T follicular helper cell (primary cell): ENCODE measurements at regions not wholly inside any gene's neighbourhood (a gene's known extent, or its start where the extent isn't known, plus 50 kb on each side); places are given as distances from the start of the nearest gene placed in this dataset.

ENCODE experiments used
- DNase-seq: peaks from one replicate; pipeline ENCODE4 v3.0.0-alpha.2; 2020; ENCODE audit warnings: low read depth

DNA sequence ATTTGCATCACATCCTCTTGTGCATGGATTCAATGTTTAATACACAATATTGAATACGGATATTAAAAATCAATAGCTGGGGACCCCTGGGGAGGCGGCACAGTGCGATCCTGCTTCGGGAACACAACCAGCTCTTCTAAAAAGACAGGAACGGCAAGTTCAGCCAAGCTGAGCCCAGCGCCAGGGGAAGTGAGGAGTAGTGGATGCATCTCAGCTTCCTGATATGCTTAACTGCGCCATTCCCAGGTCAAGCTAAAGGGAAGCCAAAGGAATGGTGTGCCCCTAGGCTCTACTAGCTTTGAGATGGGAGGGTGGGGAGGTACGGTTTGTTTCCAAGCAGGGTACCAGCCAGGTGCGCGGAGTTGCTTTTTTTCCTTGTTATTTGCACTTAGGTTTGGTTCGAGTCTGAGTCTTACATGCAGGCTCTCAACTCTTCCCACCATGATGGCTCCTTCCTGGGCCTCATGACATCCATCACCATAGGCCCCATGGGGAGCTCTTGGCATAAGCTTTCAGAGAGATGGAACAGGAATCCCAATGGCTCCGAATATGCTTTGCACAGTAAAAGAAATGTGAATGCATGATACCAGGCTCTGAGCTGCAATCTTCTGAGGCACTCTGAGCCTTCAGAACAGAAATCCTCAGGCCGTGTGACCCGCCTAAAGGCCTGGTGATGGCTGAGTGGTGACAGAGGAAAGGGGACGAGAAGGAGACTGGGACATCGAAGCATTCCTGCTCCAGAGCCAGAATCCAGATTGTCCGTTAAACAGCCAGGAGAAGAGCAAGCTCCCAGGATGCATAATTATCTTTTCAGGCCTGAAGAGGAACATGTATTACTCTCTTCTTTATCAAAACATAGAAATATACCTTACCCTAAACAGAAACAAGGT is 51.8 kb upstream of the BCOR start:
- DNase-seq, result no peak

DNA sequence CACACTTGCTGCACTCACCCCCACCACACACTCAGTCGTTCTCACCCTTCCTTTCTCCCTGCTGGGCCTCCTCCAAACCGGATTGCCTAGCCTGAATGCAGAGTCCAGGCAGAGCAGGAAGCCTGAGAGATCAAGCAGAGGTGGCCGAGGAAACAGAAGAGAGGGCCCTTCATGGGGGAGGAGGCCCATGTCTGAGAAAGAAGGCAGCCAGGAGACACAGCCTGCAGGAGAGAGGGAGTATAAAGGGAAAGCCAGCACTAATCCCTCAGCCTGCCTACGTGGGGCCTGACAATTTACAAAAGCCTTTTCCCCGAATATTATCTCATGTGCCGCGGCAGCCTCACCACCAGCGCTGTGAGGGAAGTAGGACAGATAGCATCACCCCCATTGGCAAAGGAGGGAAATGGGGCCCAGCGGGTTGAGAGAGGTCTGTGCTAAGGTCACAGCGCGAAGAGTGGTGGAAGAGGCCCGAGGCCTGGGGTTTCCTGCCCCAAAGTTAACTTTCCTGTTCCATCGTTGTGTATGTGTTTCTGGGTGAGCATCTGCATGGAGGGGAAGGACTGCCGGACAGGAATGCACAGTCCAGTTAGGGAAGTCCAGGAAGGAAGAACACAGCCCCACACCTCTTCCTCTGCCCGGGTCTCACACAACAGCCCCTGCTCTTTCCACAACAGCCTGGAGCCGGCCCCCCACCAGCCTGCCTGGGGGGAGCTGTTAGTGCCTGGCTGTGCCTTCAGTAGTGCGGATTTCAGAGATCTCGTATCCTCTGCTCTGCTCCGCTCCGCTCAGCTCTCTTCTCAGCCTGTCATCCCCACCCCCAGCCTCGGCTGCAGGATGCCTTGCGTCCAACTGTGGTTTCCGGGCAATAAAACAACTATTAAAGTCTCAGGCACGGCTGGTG is 50.9 kb upstream of the BCOR start:
- no peak for DNase-seq

DNA sequence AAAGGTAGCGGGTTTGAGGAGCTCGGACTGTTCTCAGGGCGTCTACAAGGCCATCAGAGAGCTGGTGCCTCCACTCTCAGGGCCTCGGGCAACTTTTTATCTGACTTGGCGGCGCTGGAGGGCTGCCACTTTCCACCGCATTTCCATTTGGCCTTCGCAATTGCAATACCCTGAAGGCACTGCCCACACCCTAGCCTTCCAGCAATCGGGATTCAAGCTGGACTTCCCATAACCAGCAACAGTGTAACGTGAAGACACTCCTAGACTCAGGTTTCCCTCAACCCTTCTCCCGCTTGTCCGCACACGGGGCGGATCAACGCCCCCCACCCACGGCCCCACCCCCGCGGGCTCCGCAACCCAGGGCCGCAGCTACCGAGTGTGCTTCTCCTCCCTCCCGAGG is 50.2 kb upstream of the BCOR start:
- no peak for DNase-seq
